IMR-90 (cell line): ENCODE measurements at regions not wholly inside any gene's neighbourhood (a gene's known extent, or its start where the extent isn't known, plus 50 kb on each side); places are given as distances from the start of the nearest gene placed in this dataset.

Source experiments
- ATAC-seq: fragments of 200-7000 bp; cut with Tn5 transposase; 2 replicates; pipeline ENCODE4 v1.9.1; 2020; ENCODE audit warnings: low read depth, mild to moderate bottlenecking, moderate library complexity
- BruUV-seq: library from RNA; stranded (reverse); fragments of 400-500 nt; replicated peaks from 2 replicates; lab custom pipeline; 2021; lab: Mats Ljungman, UMichigan
- CTCF ChIA-PET: fragments of 300-600 bp; formaldehyde crosslinking; extraction: SDS; loops from one replicate; lab custom pipeline; 2021; ENCODE audit warnings: antibody characterized with exemption; lab: Yijun Ruan, JAX
- POLR2A ChIA-PET: fragments of 300-600 bp; sonication (Branson Sonifier 250); formaldehyde crosslinking; loops from one replicate; lab custom pipeline; 2022; ENCODE audit warnings: antibody characterized with exemption; ENCODE audit not compliant: unreplicated experiment; lab: Charles Lee
- DNase-seq: peaks from one replicate; pipeline ENCODE4 v3.0.0; 2013
- H2AFZ ChIP-seq: replicated peaks from 2 replicates; pipeline ENCODE3; 2013; ENCODE audit warnings: low read length, mild to moderate bottlenecking; ENCODE audit not compliant: poor library complexity
- H2AK5ac ChIP-seq: 2 replicates; pipeline ENCODE4 v1.6.1; 2013; ENCODE audit warnings: low read depth, low read length, inconsistent platforms
- H2AK9ac ChIP-seq: replicated peaks from 2 replicates; pipeline ENCODE3; 2013; ENCODE audit warnings: mild to moderate bottlenecking, low read depth, low read length, moderate library complexity; ENCODE audit not compliant: poor library complexity
- H2BK120ac ChIP-seq: 2 replicates; pipeline ENCODE4 v1.6.1; 2013; ENCODE audit warnings: low read depth, low read length, inconsistent platforms
- H2BK15ac ChIP-seq: 3 replicates; pipeline ENCODE4 v1.6.1; 2013; ENCODE audit warnings: low read depth, low read length, inconsistent platforms
- H2BK20ac ChIP-seq: 2 replicates; pipeline ENCODE4 v1.6.1; 2013; ENCODE audit warnings: low read depth, mild to moderate bottlenecking, inconsistent platforms, low read length, moderate library complexity
- H2BK5ac ChIP-seq: 2 replicates; pipeline ENCODE4 v1.6.1; 2013; ENCODE audit warnings: mild to moderate bottlenecking, low read depth, low read length, inconsistent platforms; ENCODE audit not compliant: poor library complexity, severe bottlenecking
- H3K14ac ChIP-seq: replicated peaks from 2 replicates; pipeline ENCODE4 v1.6.1; 2013; ENCODE audit warnings: low read depth, low read length, inconsistent platforms
- H3K18ac ChIP-seq: 2 replicates; pipeline ENCODE4 v1.6.1; 2013; ENCODE audit warnings: low read depth, low read length, control low read depth
- H3K23ac ChIP-seq: 2 replicates; pipeline ENCODE4 v1.6.1; 2013; ENCODE audit warnings: low read depth, low read length, inconsistent platforms
- H3K27ac ChIP-seq: 2 replicates; pipeline ENCODE4 v1.5.1; 2013; ENCODE audit warnings: mild to moderate bottlenecking, control low read depth, low read length; ENCODE audit not compliant: insufficient read depth
- H3K27me3 ChIP-seq: 2 replicates; pipeline ENCODE4 v1.6.1; 2013; ENCODE audit warnings: low read length; ENCODE audit not compliant: control insufficient read depth, insufficient read depth
- H3K36me3 ChIP-seq: 2 replicates; pipeline ENCODE4 v1.6.1; 2013; ENCODE audit warnings: low read length, mixed read lengths; ENCODE audit not compliant: control insufficient read depth, insufficient read depth
- H3K4ac ChIP-seq: 2 replicates; pipeline ENCODE4 v1.6.1; 2013; ENCODE audit warnings: low read depth, low read length, inconsistent platforms
- H3K4me1 ChIP-seq: 2 replicates; pipeline ENCODE4 v1.6.1; 2013; ENCODE audit warnings: low read length, mixed read lengths; ENCODE audit not compliant: control insufficient read depth, insufficient read depth
- H3K4me2 ChIP-seq: 2 replicates; pipeline ENCODE4 v1.6.1; 2013; ENCODE audit warnings: low read depth, mild to moderate bottlenecking, control low read depth, low read length, moderate library complexity
- H3K4me3 ChIP-seq: 2 replicates; pipeline ENCODE4 v1.5.1; 2013; ENCODE audit warnings: low read depth, mild to moderate bottlenecking, control low read depth, low read length, moderate library complexity; ENCODE audit not compliant: insufficient read depth
- H3K56ac ChIP-seq: 2 replicates; pipeline ENCODE4 v1.6.1; 2013; ENCODE audit warnings: low read length, inconsistent platforms; ENCODE audit not compliant: insufficient read depth; ENCODE audit errors: extremely low read depth
- H3K79me1 ChIP-seq, 2 experiments: 2 replicates each; pipeline ENCODE4 v1.6.1; 2013; ENCODE audit warnings: low read length in 2 of 2, inconsistent platforms in 1 of 2, low read depth in 1 of 2
- H3K9ac ChIP-seq: 2 replicates; pipeline ENCODE4 v1.6.1; 2013; ENCODE audit warnings: low read depth, low read length, control low read depth
- H3K9me1 ChIP-seq: 2 replicates; pipeline ENCODE4 v1.6.1; 2013; ENCODE audit warnings: low read length, inconsistent platforms; ENCODE audit not compliant: insufficient read depth
- H3K9me3 ChIP-seq: 2 replicates; pipeline ENCODE4 v1.6.1; 2013; ENCODE audit warnings: low read length; ENCODE audit not compliant: control insufficient read depth, insufficient read depth
- H4K20me1 ChIP-seq: 2 replicates; pipeline ENCODE4 v1.6.1; 2013; ENCODE audit warnings: low read length, inconsistent platforms; ENCODE audit not compliant: insufficient read depth
- H4K5ac ChIP-seq: 2 replicates; pipeline ENCODE4 v1.6.1; 2013; ENCODE audit warnings: mild to moderate bottlenecking, low read depth, low read length, control low read depth
- H4K8ac ChIP-seq, 2 experiments: 2 replicates each; pipeline ENCODE4 v1.6.1; 2013; ENCODE audit warnings: low read depth in 2 of 2, low read length in 2 of 2, control low read depth in 1 of 2, inconsistent platforms in 1 of 2
- H4K91ac ChIP-seq: 2 replicates; pipeline ENCODE4 v1.6.1; 2013; ENCODE audit warnings: low read depth, low read length, inconsistent platforms; ENCODE audit not compliant: insufficient read depth
- BHLHE40 ChIP-seq: fragments of 150-350 bp; IDR thresholded peaks from 2 replicates; pipeline ENCODE4 v1.6.1; 2016; ENCODE audit warnings: mild to moderate bottlenecking, low read depth, low read length
- CEBPB ChIP-seq: IDR thresholded peaks from 2 replicates; pipeline ENCODE4 v1.6.1; 2012; ENCODE audit warnings: low read depth, low read length, improper control_type of control experiment
- CHD1 ChIP-seq: IDR thresholded peaks from 2 replicates; pipeline ENCODE4 v1.6.1; 2012; ENCODE audit warnings: low read depth, low read length, improper control_type of control experiment
- CTCF ChIP-seq: conservative IDR thresholded peaks from 2 replicates; pipeline ENCODE4 v1.5.1; 2012; ENCODE audit warnings: mild to moderate bottlenecking, low read depth, low read length, improper control_type of control experiment
- ELK1 ChIP-seq: fragments of 150-350 bp; IDR thresholded peaks from 2 replicates; pipeline ENCODE4 v1.6.1; 2016; ENCODE audit warnings: low read depth, mild to moderate bottlenecking, low read length, moderate library complexity, borderline replicate concordance
- FOS ChIP-seq: fragments of 150-350 bp; IDR thresholded peaks from 2 replicates; pipeline ENCODE4 v1.6.1; 2016; ENCODE audit warnings: low read depth, low read length
- MAFK ChIP-seq: IDR thresholded peaks from 2 replicates; pipeline ENCODE4 v1.6.1; 2012; ENCODE audit warnings: low read depth, low read length, improper control_type of control experiment
- MAZ ChIP-seq: IDR thresholded peaks from 2 replicates; pipeline ENCODE4 v1.6.1; 2012; ENCODE audit warnings: low read depth, mild to moderate bottlenecking, low read length, improper control_type of control experiment, moderate library complexity, borderline replicate concordance
- MXI1 ChIP-seq: IDR thresholded peaks from 2 replicates; pipeline ENCODE4 v1.6.1; 2012; ENCODE audit warnings: low read depth, mild to moderate bottlenecking, low read length, moderate library complexity, borderline replicate concordance
- NFE2L2 ChIP-seq: fragments of 150-350 bp; IDR thresholded peaks from 2 replicates; pipeline ENCODE4 v1.6.1; 2016; ENCODE audit warnings: low read depth, mild to moderate bottlenecking, low read length
- POLR2A ChIP-seq: IDR thresholded peaks from 2 replicates; pipeline ENCODE4 v1.6.1; 2012; ENCODE audit warnings: mild to moderate bottlenecking, low read depth, low read length
- RAD21 ChIP-seq: IDR thresholded peaks from 2 replicates; pipeline ENCODE4 v1.6.1; 2012; ENCODE audit warnings: low read length, improper control_type of control experiment
- RCOR1 ChIP-seq: IDR thresholded peaks from 2 replicates; pipeline ENCODE4 v1.6.1; 2012; ENCODE audit warnings: mild to moderate bottlenecking, low read length, improper control_type of control experiment; ENCODE audit not compliant: insufficient replicate concordance
- RFX5 ChIP-seq: IDR thresholded peaks from 2 replicates; pipeline ENCODE4 v1.8.0; 2012; ENCODE audit warnings: low read depth, mild to moderate bottlenecking, low read length, moderate library complexity
- SMC3 ChIP-seq: fragments of 150-350 bp; IDR thresholded peaks from 2 replicates; pipeline ENCODE4 v1.6.1; 2016; ENCODE audit warnings: low read depth, mild to moderate bottlenecking, antibody characterized with exemption, low read length, moderate library complexity
- USF2 ChIP-seq: fragments of 150-350 bp; IDR thresholded peaks from 2 replicates; pipeline ENCODE4 v1.6.1; 2017; ENCODE audit warnings: mild to moderate bottlenecking, antibody characterized with exemption, low read length, low read depth
- WGBS, 2 experiments: methylation state at CpG; one replicate each; pipeline versions ENCODE4 v1.1.5 to v1.1.7; 2013; ENCODE audit warnings: missing lambda C conversion rate in 2 of 2; ENCODE audit not compliant: insufficient read length in 1 of 2; ENCODE audit errors: extremely low coverage in 2 of 2; 5-methylcytosine and 5-hydroxymethylcytosine counted together
- dilution Hi-C: fragments of 300-500 bp; cut with HindIII; formaldehyde crosslinking; loops from one replicate; pipeline ENCODE4 v1.14.3; 2018; ENCODE audit warnings: low sequenced_read_pairs; ENCODE audit not compliant: unreplicated experiment
- in situ Hi-C: fragments of 300-500 bp; cut with MboI; formaldehyde crosslinking; loops from 3 replicates; pipeline ENCODE4 v1.14.3; 2019; ENCODE audit warnings: low sequenced_read_pairs, inconsistent platforms, mixed read lengths
- intact Hi-C: fragments of 100-400 bp; cut with micrococcal nuclease; formaldehyde crosslinking; loops from 2 replicates; pipeline ENCODE4 v1.10.0; 2022

- WGBS, 2 experiments: no CpG with 5 or more reads among the region's 4 CpGs
- intact Hi-C loops: no loop called here
- TF ChIP-seq POLR2A: no peak
- TF ChIP-seq CEBPB: no peak
- TF ChIP-seq RFX5: no peak
- TF ChIP-seq USF2: no peak
- no peak for TF ChIP-seq FOS
- no peak for TF ChIP-seq CTCF
- no peak for TF ChIP-seq BHLHE40
- no peak for TF ChIP-seq MAFK
- no peak for TF ChIP-seq ELK1
- no peak for TF ChIP-seq RCOR1
- TF ChIP-seq MXI1: no peak
- TF ChIP-seq CHD1: no peak
- no peak for TF ChIP-seq MAZ
- no peak for TF ChIP-seq RAD21
- TF ChIP-seq SMC3: no peak
- TF ChIP-seq NFE2L2: no peak
- ATAC-seq (no peak), DNase-seq (no peak)
- no peak overlapping the region for H3K4me3 ChIP-seq
- H2BK5ac ChIP-seq: no peak overlapping the region
- no peaks in the 10 kb centered on the region for H3K27me3 ChIP-seq
- no peaks in the 10 kb centered on the region for H3K36me3 ChIP-seq
- H3K56ac ChIP-seq: no peak overlapping the region
- H3K4ac ChIP-seq: no peak overlapping the region
- dilution Hi-C loops: no loop called here
- H4K20me1 ChIP-seq: no peaks in the 10 kb centered on the region
- BruUV-seq: no TSS peak
- no peak overlapping the region for H3K27ac ChIP-seq
- no peak overlapping the region for H4K91ac ChIP-seq
- H3K4me2 ChIP-seq: no peak overlapping the region
- H3K23ac ChIP-seq: no peak overlapping the region
- no peak overlapping the region for H2AK9ac ChIP-seq
- no peak overlapping the region for H2BK20ac ChIP-seq
- H2BK15ac ChIP-seq: no peak overlapping the region
- no peak overlapping the region for H2BK120ac ChIP-seq
- no peak overlapping the region for H3K9ac ChIP-seq
- H4K8ac ChIP-seq: no peak overlapping the region
- H3K18ac ChIP-seq: no peak overlapping the region
- H3K9me1 ChIP-seq: no peaks in the 10 kb centered on the region
- H2AK5ac ChIP-seq: no peak overlapping the region
- H3K9me3 ChIP-seq: peaks cover 2% of the 10 kb centered on the region; the same call in 1 of the 2 replicates
- in situ Hi-C loops: no loop called here
- no peak overlapping the region for H3K14ac ChIP-seq
- ChIA-PET CTCF (no interaction called here), POLR2A (no interaction called here)
- no peak overlapping the region for H2AFZ ChIP-seq
- H3K4me1 ChIP-seq: no peaks in the 10 kb centered on the region
- H4K5ac ChIP-seq: no peak overlapping the region
- H3K79me1 ChIP-seq: no peaks in the 10 kb centered on the region
Measured at GRCh38 chrX:144612076-144612475, 635.2 kb upstream of the SPANXN1 start.
